RKO (cell line): ENCODE measurements at regions not wholly inside any gene's neighbourhood (a gene's known extent, or its start where the extent isn't known, plus 50 kb on each side); places are given as distances from the start of the nearest gene placed in this dataset.

Source experiments
- DNase-seq: peaks from one replicate; pipeline ENCODE4 v3.0.0-alpha.2; 2016; ENCODE audit warnings: low spot score

DNA sequence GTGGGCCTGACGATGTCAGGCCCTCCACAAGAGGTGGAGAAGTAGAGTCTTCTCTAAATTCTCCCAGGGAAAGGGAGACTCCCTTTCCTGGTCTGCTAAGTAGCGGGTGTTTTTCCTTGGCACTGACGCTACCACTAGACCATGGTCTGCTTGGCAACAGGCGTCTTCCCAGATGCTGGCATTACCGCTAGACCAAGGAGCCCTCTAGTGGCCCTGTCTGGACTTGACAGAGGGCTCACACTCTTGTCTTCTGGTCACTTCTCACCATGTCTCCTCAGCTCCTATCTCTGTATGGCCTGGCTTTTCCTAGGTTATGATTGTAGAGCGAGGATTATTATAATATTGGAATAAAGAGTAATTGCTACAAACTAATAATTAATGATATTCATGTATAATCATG, 51.1 kb upstream of the RASSF6 start:
- DNase-seq = peak; percentile 11

DNA sequence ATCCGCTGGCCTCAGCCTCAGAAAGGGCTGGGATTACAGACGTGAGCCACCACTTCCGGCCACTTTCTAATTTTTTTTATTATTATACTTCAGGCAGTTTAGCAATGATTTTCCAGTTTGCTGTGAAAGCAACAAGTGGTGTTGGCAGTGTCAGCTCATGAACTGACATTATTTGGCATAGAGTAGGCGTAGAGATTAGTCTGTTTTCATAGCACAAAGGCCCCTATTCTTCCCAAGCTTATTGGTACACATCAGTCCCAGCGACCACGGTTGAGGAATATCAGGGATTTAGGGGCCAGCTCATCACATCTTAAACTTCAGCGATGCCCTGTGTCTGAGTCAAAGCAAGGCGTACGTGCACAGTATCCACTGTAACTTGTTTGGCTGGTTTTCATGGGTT, 53.0 kb upstream of the RASSF6 start:
- no peak for DNase-seq

DNA sequence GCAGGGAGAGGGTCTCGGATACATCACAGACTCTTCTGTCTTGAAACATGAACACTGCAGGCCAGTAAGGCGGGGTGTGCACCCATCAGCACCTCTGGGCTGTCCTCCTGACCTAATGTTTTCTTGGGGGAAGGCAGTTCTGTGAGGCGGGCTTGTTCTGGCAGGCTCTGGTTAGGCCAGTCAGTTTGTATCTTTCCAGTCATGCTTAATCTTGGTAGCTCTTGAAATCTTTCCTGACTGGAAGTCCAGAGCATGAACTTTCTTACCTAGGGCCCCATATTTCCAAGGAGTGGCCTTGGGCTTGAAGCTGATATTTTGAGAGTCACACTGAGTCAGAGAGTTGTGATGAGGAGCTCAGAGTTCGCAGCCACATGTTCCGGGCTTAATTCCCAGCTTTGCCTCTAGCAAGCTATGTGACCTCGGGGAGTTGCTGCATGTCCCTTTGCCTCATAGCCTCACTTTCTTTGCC, 54.2 kb upstream of the RASSF6 start:
- no peak for DNase-seq

DNA sequence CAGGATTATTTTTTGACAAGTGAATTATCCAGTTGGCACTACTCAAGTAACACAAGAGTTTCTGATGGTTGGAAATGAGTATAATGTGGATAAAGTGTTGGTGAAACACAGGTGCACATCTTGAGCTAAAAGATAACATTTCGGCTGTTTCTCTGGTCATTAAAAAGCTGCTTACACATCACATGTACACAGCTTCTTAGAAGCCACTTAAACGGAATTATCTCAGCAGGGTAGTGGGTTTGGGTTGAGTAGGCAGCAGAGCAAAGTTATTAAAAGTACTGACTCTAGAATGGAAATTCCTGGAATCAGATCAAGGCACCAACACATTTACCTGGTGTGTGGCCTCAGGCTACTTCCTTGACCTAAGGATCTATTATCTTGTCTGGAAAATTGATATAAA, 55.4 kb upstream of the RASSF6 start:
- no peak for DNase-seq

DNA sequence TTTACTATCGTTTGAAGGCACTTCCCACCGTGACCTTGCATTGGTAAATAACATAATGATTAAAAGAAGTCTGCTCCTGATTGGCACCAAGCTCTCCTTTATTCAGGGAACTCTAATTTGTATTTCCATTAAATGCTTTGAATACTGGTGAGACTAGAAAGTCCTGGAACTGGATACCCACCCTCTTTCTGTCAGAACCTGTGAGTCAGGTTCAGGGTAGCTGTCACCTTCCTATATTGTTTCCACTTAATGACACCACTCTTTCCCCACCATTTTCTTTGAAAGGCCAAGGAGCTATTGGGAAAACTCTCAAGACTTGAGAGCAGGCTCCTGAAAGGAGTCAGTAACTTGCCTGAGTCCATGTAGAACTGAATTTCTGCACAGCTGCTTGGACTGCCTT, 55.9 kb upstream of the RASSF6 start:
- DNase-seq = no peak

DNA sequence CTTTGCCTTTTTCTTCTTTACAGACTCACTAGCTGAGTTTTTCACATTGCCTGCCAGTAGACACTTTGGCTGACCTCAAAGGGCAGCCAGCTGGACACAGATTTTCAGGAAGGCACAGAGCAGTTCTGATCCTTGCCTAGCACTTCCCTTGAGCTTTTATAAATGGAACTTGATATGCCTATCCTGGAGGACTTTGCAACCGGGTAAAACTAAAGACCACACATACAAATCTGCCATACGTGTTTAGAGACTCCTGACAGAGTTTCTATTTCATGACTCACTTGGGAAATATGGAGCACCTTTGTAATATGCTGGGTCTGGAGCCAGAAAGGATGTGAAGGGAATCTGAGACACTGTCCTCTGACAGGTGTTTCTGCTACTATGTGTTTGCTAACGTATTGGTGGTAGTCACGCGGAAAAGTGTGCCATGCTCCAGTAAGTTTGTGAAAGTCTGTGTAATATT, 56.7 kb upstream of the RASSF6 start:
- DNase-seq = no peak

DNA sequence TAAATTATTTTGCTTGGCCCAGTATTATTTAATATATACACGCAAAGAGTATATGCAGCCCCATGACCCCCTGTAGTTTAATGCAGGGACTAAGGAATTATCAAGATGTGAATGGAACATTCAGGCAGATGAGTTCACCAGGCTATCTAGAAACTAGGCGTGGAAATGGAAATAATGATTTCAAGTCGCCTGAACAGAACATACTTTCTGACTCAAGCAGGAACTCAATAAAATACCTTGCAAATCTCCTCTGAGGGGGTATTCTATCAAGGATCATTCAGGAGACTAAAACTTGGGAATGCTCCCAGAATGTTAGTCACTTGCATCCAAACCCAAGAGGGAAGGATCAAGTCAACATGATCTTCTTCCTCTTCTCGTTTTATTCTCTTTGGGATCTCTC, 59.6 kb upstream of the RASSF6 start:
- DNase-seq = no peak

DNA sequence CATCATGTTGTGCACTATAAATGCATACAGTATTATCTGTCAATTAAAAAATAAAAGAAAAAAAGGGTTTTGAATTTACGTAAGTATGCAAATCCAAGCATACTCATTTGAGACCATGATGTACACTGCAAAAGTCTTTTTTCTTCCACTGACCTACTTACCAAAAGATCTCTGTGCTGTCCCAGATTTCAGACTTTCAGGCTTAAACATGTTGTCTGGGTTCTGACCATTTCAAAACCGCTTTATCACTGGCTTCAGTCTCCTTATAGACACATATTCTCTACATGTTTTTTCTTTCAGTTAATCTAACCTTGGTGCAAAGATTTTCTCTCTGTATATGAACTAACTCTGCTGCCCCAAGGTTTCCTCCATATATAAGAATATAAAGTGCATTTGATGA, 58.6 kb upstream of the CXCL8 start:
- no peak for DNase-seq

DNA sequence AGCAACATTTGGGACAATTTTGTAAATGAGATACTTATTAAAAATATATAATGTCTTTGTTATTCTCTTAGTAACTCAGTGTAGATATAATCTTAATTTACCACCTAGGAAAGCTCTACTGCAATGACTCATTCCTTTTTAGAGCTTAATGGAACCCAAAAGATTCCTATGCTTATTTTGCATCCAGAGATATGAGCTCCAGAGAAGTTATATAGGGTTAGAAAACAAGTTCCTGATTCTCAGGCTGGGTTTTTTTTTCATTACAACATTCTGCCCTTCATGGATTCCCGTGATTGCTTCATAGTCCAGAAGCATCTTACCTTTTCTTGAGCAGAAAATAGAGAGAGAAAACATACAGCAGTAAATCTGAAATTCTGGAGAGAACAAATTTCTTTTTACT, 57.9 kb upstream of the CXCL8 start:
- no peak for DNase-seq

DNA sequence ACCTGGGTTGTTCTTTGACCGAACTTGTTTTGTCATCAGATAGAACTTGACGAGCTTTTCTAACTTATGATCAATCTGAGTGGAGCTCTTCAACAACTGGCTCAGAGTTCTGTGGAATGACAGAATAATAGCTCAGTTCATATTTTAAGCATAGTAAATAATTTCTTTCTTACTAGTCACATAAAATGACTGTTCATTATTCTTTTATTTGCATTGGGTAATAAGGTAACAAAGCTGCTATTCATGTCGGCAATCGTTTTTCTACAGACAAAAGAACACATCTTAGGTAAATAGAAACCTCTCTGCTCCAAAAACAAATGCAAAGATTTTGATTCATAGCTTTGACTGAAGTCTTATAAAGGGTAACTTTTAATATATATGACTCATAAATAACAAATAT, 57.3 kb upstream of the CXCL8 start:
- no peak for DNase-seq

DNA sequence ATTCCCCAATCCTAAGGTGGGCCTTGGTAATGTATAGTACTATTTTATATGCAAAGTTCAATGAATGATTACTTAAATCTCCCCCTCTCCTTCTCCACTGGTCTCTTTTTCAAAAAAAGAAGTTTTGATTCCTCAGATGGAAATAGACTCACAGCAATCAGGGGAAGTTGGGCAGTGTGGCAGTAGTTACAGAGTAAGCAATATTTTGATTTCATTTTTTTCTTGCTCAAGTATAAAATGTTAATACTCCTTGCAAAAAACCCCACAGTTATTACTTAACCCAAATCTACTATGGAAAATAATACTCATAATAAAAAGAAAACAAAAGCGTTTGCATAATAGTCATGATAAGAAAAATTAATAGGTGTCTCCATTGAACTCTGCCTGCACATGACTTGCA, 56.9 kb upstream of the CXCL8 start:
- no peak for DNase-seq

DNA sequence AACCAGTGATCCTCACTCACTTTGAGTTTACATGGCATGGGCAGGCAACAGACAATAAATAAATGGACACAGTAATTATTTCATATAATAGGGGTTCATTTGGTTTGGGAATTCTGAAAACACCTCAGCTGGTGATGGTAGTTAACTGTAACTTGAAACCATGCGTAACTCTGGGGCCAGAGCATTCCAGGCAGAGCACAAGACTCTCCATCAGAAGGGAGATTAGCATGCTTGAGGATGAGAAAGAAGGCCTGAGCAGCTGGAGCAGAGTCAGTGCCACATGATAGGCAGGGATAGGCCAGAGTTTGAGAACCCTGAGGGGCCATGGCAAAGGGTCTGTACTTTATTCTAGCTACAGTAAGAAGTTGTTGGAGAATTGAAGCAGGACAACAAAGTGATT, 56.3 kb upstream of the CXCL8 start:
- no peak for DNase-seq

DNA sequence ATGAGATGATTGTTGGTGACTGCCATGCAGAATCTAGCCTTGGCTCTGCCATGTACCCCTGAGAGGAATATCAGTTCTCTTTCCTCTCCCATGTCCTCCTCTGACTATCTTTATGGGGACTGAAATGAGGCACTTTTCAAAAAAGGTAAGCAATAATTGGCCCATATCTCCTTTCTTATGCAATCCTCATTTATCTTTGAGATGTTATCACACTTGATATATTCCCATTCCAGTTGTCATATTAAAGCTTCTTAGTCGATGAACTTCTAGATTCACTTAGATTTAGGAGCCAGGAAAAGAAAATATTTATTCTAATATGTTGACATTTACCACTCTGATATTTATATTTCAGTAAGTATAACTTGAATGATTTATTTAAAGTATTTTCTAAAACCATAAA, 55.3 kb upstream of the CXCL8 start:
- DNase-seq = no peak

DNA sequence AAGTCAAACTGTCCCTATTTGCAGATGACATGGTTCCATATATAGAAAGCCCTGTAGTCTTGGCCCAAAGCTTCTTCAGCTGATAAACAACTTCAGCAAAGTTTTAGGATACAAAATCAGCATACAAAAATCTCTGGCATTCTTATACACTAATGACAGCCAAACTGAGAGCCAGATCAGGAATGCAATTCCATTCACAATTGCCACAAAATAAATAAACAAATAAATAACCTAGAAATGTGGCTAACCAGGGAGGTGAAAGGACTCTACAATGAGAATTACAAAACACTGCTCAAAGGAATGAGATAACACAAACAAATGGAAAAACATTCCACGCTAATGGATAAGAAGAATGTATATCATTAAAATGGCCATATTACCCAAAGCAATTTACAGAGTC, 52.9 kb upstream of the CXCL8 start:
- no peak for DNase-seq

DNA sequence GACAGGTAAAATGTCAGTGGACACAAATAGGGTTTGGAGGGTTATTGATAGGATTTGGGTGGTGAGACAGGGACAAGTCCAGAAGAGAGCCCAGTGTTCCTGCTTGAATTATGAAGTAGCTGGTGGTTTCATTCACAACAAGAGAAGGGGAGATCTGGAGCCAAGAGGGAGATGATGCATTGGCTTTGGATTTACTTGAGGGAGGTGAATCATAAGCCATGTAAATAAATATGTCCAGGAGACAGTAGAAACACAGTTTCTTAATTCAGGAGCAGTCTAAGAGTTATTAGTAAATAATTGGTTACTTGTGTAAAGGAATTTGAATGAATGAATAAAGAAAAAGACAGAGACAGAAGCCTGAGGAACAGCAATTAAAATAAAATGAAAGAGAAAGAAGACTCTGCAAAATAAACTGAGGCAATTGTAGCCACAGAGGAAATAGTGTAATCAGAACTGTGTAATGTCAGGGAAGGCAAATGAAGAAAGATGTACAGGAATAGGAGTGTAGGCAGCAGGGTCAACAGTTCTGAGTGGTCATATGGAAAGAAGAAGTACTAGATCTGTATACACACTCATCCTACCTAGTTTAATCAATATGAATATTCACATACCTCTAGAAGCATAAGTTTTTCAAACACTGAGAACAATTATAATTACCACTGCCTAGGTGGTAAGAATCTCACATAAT, 50.2 kb upstream of the CXCL8 start:
- DNase-seq = no peak
